Brain pericyte (primary cell): ENCODE measurements at regions not wholly inside any gene's neighbourhood (a gene's known extent, or its start where the extent isn't known, plus 50 kb on each side); places are given as distances from the start of the nearest gene placed in this dataset.
"Not testable (repeated sequence)": the region's sequence is repeated elsewhere in the genome, so short reads cannot be mapped to it uniquely, and the experiment has no call there.

Source experiments
- DNase-seq: peaks from one replicate; pipeline ENCODE4 v3.0.0-alpha.2; 2012; ENCODE audit warnings: low read depth, low spot score

- no peak for DNase-seq
These were observed 1100.6 kb upstream of the CITED2 start for GRCh38 chr6:140475086-140475485.

GRCh38 chr6:140464720-140465119 is 1090.3 kb upstream of the CITED2 start:
- no peak for DNase-seq

- DNase-seq, result no peak
These were observed 1088.9 kb upstream of the CITED2 start for GRCh38 chr6:140463312-140463710.

GRCh38 chr6:140462453-140463311 is 1088.2 kb upstream of the CITED2 start:
- DNase-seq, result peak; percentile 40

- DNase-seq, result no peak
These were observed 1087.6 kb upstream of the CITED2 start for GRCh38 chr6:140462076-140462452.

GRCh38 chr6:140460267-140460666 is 1085.8 kb upstream of the CITED2 start:
- DNase-seq, result no peak

- no peak for DNase-seq
These were observed 1084.8 kb upstream of the CITED2 start for GRCh38 chr6:140459209-140459608.

- DNase-seq, result no peak
These were observed 1071.8 kb upstream of the CITED2 start for GRCh38 chr6:140446241-140446640.

GRCh38 chr6:140445474-140446004 is 1071.1 kb upstream of the CITED2 start:
- DNase-seq, result no peak

GRCh38 chr6:140443112-140443511 is 1068.7 kb upstream of the CITED2 start:
- DNase-seq, result not testable (repeated sequence)

GRCh38 chr6:140441256-140441655 is 1066.8 kb upstream of the CITED2 start:
- DNase-seq, result peak; percentile 11

- no peak for DNase-seq
These were observed 1065.9 kb upstream of the CITED2 start for GRCh38 chr6:140440223-140440835.

- no peak for DNase-seq
These were observed 1063.9 kb upstream of the CITED2 start for GRCh38 chr6:140438346-140438735.

GRCh38 chr6:140437619-140438345 is 1063.3 kb upstream of the CITED2 start:
- DNase-seq, result no peak

GRCh38 chr6:140436023-140436811 is 1061.8 kb upstream of the CITED2 start:
- no peak for DNase-seq

GRCh38 chr6:140434761-140435160 is 1060.3 kb upstream of the CITED2 start:
- DNase-seq, result no peak

GRCh38 chr6:140433072-140433471 is 1058.6 kb upstream of the CITED2 start:
- no peak for DNase-seq

GRCh38 chr6:140427842-140428241 is 1053.4 kb upstream of the CITED2 start:
- DNase-seq, result no peak

GRCh38 chr6:140414966-140415620 is 1040.6 kb upstream of the CITED2 start:
- no peak for DNase-seq

- DNase-seq, result no peak
These were observed 1028.6 kb upstream of the CITED2 start for GRCh38 chr6:140403020-140403419.

GRCh38 chr6:140401761-140402160 is 1027.3 kb upstream of the CITED2 start:
- DNase-seq, result no peak
